ENCODE measurements at regions not wholly inside any gene's neighbourhood (a gene's known extent, or its start where the extent isn't known, plus 50 kb on each side); places are given as distances from the start of the nearest gene placed in this dataset.

GRCh38 chrX:10325611-10326010, 168.8 kb downstream of the CLCN4 start:
- TF ChIP-seq MXI1 (IDR thresholded peaks at IDR 0.05; ENCODE audit: borderline replicate concordance, low read depth, low read length), result no peak
- TF ChIP-seq, protein P1, sequence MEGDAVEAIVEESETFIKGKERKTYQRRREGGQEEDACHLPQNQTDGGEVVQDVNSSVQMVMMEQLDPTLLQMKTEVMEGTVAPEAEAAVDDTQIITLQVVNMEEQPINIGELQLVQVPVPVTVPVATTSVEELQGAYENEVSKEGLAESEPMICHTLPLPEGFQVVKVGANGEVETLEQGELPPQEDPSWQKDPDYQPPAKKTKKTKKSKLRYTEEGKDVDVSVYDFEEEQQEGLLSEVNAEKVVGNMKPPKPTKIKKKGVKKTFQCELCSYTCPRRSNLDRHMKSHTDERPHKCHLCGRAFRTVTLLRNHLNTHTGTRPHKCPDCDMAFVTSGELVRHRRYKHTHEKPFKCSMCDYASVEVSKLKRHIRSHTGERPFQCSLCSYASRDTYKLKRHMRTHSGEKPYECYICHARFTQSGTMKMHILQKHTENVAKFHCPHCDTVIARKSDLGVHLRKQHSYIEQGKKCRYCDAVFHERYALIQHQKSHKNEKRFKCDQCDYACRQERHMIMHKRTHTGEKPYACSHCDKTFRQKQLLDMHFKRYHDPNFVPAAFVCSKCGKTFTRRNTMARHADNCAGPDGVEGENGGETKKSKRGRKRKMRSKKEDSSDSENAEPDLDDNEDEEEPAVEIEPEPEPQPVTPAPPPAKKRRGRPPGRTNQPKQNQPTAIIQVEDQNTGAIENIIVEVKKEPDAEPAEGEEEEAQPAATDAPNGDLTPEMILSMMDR (conservative IDR thresholded peaks at IDR 0.05; ENCODE audit: low read depth, low read length), result no peak
- TF ChIP-seq, protein P2, sequence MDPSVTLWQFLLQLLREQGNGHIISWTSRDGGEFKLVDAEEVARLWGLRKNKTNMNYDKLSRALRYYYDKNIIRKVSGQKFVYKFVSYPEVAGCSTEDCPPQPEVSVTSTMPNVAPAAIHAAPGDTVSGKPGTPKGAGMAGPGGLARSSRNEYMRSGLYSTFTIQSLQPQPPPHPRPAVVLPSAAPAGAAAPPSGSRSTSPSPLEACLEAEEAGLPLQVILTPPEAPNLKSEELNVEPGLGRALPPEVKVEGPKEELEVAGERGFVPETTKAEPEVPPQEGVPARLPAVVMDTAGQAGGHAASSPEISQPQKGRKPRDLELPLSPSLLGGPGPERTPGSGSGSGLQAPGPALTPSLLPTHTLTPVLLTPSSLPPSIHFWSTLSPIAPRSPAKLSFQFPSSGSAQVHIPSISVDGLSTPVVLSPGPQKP (IDR thresholded peaks at IDR 0.05; ENCODE audit: borderline replicate concordance, low read depth, low read length), result no peak
- TF ChIP-seq MAFK (IDR thresholded peaks at IDR 0.05; ENCODE audit: low read depth, low read length), result no peak
- TF ChIP-seq CEBPB (IDR thresholded peaks at IDR 0.05; ENCODE audit: low read depth, low read length), result no peak
- TF ChIP-seq RAD21 (IDR thresholded peaks at IDR 0.05; ENCODE audit: low read length), result no peak
- no peak for TF ChIP-seq CHD1 (IDR thresholded peaks at IDR 0.05; ENCODE audit: low read depth, low read length)
- TF ChIP-seq FOS (IDR thresholded peaks at IDR 0.05; ENCODE audit: low read depth, low read length), result no peak
- POLR2A ChIA-PET (ENCODE audit: unreplicated experiment), result no interaction called here
- no peaks in the 10 kb centered on the region for H3K36me3 ChIP-seq (ENCODE audit: control insufficient read depth, insufficient read depth, low read length)
- H2BK20ac ChIP-seq (ENCODE audit: low read depth, low read length), result no peak overlapping the region
- CTCF ChIA-PET, result no interaction called here
- no peak overlapping the region for H2AK5ac ChIP-seq (ENCODE audit: low read depth, low read length)
- in situ Hi-C loops (cut with MboI; ENCODE audit: low sequenced_read_pairs) (no loop called here), dilution Hi-C loops (cut with HindIII; ENCODE audit: low sequenced_read_pairs, unreplicated experiment) (no loop called here), intact Hi-C loops (cut with micrococcal nuclease) (loop anchor here (1.0 to 5.0 kb wide), 3 partner anchors 135 to 311 kb away; no protein-coding TSS in a partner anchor)
- no peak overlapping the region for H3K23ac ChIP-seq (ENCODE audit: low read depth, low read length)
- H3K27me3 ChIP-seq (ENCODE audit: control insufficient read depth, insufficient read depth, low read length), result no peaks in the 10 kb centered on the region; the same call in 1 of the 2 replicates
- H3K4ac ChIP-seq (ENCODE audit: low read depth, low read length), result no peak overlapping the region
- H2AK9ac ChIP-seq (replicated peaks; ENCODE audit: low read depth, low read length, poor library complexity), result no peak overlapping the region
- H3K4me1 ChIP-seq (ENCODE audit: control insufficient read depth, insufficient read depth, low read length), result peaks cover 2% of the 10 kb centered on the region; the same call in 1 of the 2 replicates
- H3K4me3 ChIP-seq (ENCODE audit: insufficient read depth, low read depth, low read length), result no peak overlapping the region
- no peak overlapping the region for H3K4me2 ChIP-seq (ENCODE audit: low read depth, low read length)
- H3K79me1 ChIP-seq (ENCODE audit: low read depth in 1 of 2, low read length in 2 of 2), result no peaks in the 10 kb centered on the region
- no peak overlapping the region for H3K9ac ChIP-seq (ENCODE audit: low read depth, low read length)
- H2BK120ac ChIP-seq (ENCODE audit: low read depth, low read length), result no peak overlapping the region
- H2AFZ ChIP-seq (replicated peaks; ENCODE audit: low read length, poor library complexity), result no peak overlapping the region
- no peak overlapping the region for H3K56ac ChIP-seq (ENCODE audit: extremely low read depth, insufficient read depth, low read length)
- no peaks in the 10 kb centered on the region for H3K9me3 ChIP-seq (ENCODE audit: control insufficient read depth, insufficient read depth, low read length)
- no peak for ATAC-seq (ENCODE audit: low read depth)
- no peak overlapping the region for H4K8ac ChIP-seq (ENCODE audit: low read depth in 2 of 2, low read length in 2 of 2)
- no peak overlapping the region for H2BK5ac ChIP-seq (ENCODE audit: low read depth, low read length, poor library complexity, severe bottlenecking)
- no peak overlapping the region for H2BK15ac ChIP-seq (ENCODE audit: low read depth, low read length)
- H3K18ac ChIP-seq (ENCODE audit: low read depth, low read length), result no peak overlapping the region
- no peaks in the 10 kb centered on the region for H4K20me1 ChIP-seq (ENCODE audit: insufficient read depth, low read length)
- WGBS, 2 experiments (ENCODE audit: extremely low coverage in 2 of 2, insufficient read length in 1 of 2), result no CpG with 5 or more reads among the region's 2 CpGs
- no peak overlapping the region for H4K91ac ChIP-seq (ENCODE audit: insufficient read depth, low read depth, low read length)
- DNase-seq, result peak; percentile 62
- no peak overlapping the region for H3K14ac ChIP-seq (replicated peaks; ENCODE audit: low read depth, low read length)
- H3K9me1 ChIP-seq (ENCODE audit: insufficient read depth, low read length), result no peaks in the 10 kb centered on the region
- BruUV-seq (replicated peaks), result no TSS peak
- H4K5ac ChIP-seq (ENCODE audit: low read depth, low read length), result no peak overlapping the region
- no peak overlapping the region for H3K27ac ChIP-seq (ENCODE audit: insufficient read depth, low read length)

Measured in IMR-90 (cell line).